Spleen (tissue), 7 donors: ENCODE measurements at regions not wholly inside any gene's neighbourhood (a gene's known extent, or its start where the extent isn't known, plus 50 kb on each side); places are given as distances from the start of the nearest gene placed in this dataset.
"Not testable (repeated sequence)": the region's sequence is repeated elsewhere in the genome, so short reads cannot be mapped to it uniquely, and the experiment has no call there.

Source experiments
- CTCF ChIP-seq, 11 experiments: fragments of 200-600 bp in 7 of 11; fragments of 450-650 bp in 4 of 11; sonication (generic) in 4 of 11; IDR thresholded peaks in 8 of 11; conservative IDR thresholded peaks in 3 of 11; 1 replicate in 7 of 11; 2 replicates in 4 of 11; pipeline versions ENCODE4 v1.4.0 to v1.8.0; 2016 to 2021; ENCODE audit warnings: antibody characterized with exemption in 11 of 11, inconsistent platforms in 4 of 11, mild to moderate bottlenecking in 1 of 11
- POLR2A ChIP-seq, 3 donors: fragments of 450-650 bp; IDR thresholded peaks; one replicate each; pipeline ENCODE4 v1.5.1; 2017; ENCODE audit warnings: antibody characterized with exemption in 3 of 3, mild to moderate bottlenecking in 1 of 3
- POLR2AphosphoS5 ChIP-seq, 3 donors: sonication (generic); formaldehyde crosslinking; IDR thresholded peaks; one replicate each; pipeline ENCODE4 v1.5.1; 2017; ENCODE audit warnings: antibody characterized with exemption in 3 of 3
- donor health status: DM: no; HTN: no; CAD: no; lungs with moderate emphysema.
- donor health status: DM: no; HTN: no; CAD: no.
- donor health status: DM: no; HTN: no; CAD: no.

- not testable (repeated sequence) for TF ChIP-seq CTCF (IDR thresholded peaks at IDR 0.05 in 8 of 11, conservative IDR thresholded peaks at IDR 0.05 in 3 of 11); POLR2A (IDR thresholded peaks at IDR 0.05); POLR2AphosphoS5 (IDR thresholded peaks at IDR 0.05)
Measured at GRCh38 chr7:65260673-65261072, 113.0 kb upstream of the ZNF92 start.
